ENCODE measurements at regions not wholly inside any gene's neighbourhood (a gene's known extent, or its start where the extent isn't known, plus 50 kb on each side); places are given as distances from the start of the nearest gene placed in this dataset.

- TF ChIP-seq CREB1 (IDR thresholded peaks at IDR 0.05; ENCODE audit: low read depth) (no peak), TAF1 (IDR thresholded peaks at IDR 0.05; ENCODE audit: low read depth) (no peak), USF1 (IDR thresholded peaks at IDR 0.05) (no peak), YY1 (IDR thresholded peaks at IDR 0.05; ENCODE audit: low read depth) (no peak), TEAD4 (IDR thresholded peaks at IDR 0.05) (no peak), RAD21 (IDR thresholded peaks at IDR 0.05; ENCODE audit: low read depth) (no peak)
- TF ChIP-seq, protein P1, sequence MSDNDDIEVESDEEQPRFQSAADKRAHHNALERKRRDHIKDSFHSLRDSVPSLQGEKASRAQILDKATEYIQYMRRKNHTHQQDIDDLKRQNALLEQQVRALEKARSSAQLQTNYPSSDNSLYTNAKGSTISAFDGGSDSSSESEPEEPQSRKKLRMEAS (IDR thresholded peaks at IDR 0.05), result no peak
Measured at GRCh38 chr5:20331826-20332225, 343.8 kb upstream of the CDH18 start.

Measured in Ishikawa (cell line).